ENCODE measurements at regions not wholly inside any gene's neighbourhood (a gene's known extent, or its start where the extent isn't known, plus 50 kb on each side); places are given as distances from the start of the nearest gene placed in this dataset.
A peak's percentile ranks its signal among the peaks of the same experiment; 100 is the strongest.
"Not testable (repeated sequence)": the region's sequence is repeated elsewhere in the genome, so short reads cannot be mapped to it uniquely, and the experiment has no call there.

DNA sequence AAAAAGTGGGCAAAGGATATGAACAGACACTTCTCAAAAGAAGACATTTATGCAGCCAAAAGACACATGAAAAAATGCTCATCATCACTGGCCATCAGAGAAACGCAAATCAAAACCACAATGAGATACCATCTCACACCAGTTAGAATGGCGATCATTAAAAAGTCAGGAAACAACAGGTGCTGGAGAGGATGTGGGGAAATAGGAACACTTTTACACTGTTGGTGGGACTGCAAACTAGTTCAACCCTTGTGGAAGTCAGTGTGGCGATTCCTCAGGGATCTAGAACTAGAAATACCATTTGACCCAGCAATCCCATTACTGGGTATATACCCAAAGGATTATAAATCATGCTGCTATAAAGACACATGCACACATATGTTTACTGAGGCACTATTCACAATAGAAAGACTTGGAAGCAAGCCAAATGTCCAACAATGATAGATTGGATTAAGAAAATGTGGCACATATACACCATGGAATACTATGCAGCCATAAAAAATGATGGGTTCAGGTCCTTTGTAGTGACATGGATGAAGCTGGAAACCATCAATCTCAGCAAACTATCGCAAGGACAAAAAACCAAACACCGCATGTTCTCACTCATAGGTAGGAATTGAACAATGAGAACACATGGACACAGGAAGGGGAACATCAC lies 88.9 kb downstream of the RRAGC start:
- H3K56ac ChIP-seq (ENCODE audit: low read length); H3K4ac ChIP-seq (ENCODE audit: low read depth, low read length); H3K4me1 ChIP-seq (ENCODE audit: control insufficient read depth, low read depth, low read length); H3K79me1 ChIP-seq (ENCODE audit: low read length); H3K9ac ChIP-seq (ENCODE audit: low read length); H3K23ac ChIP-seq (ENCODE audit: low read length); H3K27me3 ChIP-seq (ENCODE audit: insufficient read depth, low read length, poor library complexity); H3K4me3 ChIP-seq (ENCODE audit: low read length); H3K79me2 ChIP-seq (ENCODE audit: control insufficient read depth, insufficient read depth, low read length); H2BK120ac ChIP-seq (ENCODE audit: low read depth, low read length); H4K5ac ChIP-seq (ENCODE audit: low read length); H4K8ac ChIP-seq (ENCODE audit: low read depth, low read length); H2AK5ac ChIP-seq (ENCODE audit: low read length); H3K4me2 ChIP-seq (ENCODE audit: low read length); H3K18ac ChIP-seq (ENCODE audit: low read length); DNase-seq; H2BK5ac ChIP-seq (ENCODE audit: low read length); H3K27ac ChIP-seq (ENCODE audit: low read depth, low read length); H2BK15ac ChIP-seq (replicated peaks; ENCODE audit: low read depth); H3K36me3 ChIP-seq (ENCODE audit: control insufficient read depth, insufficient read depth, low read length): not testable (repeated sequence)
- WGBS (ENCODE audit: extremely low coverage, insufficient coverage, low lambda C conversion rate): no CpG with 5 or more reads among the region's 5 CpGs

DNA sequence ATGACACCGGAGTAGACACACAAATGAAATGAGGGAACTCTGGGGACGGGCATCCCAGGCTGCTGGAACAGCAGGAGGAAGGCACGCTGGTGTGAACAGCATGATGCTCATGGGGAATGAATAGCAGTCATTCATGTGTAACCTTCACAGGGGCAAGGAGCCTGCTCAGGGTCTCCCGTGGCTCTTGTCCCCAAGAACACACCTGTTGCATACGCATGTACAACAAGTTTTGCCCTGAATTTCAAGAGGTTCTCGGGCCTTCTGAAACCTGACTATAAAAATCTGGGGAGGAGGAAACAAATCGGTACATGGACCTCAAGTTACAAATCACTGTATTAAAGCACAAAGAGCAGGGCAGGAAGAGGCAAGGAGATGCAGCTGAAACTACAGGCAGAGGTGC lies 93.4 kb downstream of the RRAGC start:
- no peak overlapping the region for H3K4me3 ChIP-seq (ENCODE audit: low read length)

GRCh38 chr1:38763121-38763520 lies 96.5 kb downstream of the RRAGC start:
- H3K27ac ChIP-seq (ENCODE audit: low read depth, low read length): no peak overlapping the region
- no peak for DNase-seq
- H3K4me2 ChIP-seq (ENCODE audit: low read length): no peak overlapping the region
- no peak overlapping the region for H2AK5ac ChIP-seq (ENCODE audit: low read length)
- no CpG with 5 or more reads among the region's 6 CpGs for WGBS (ENCODE audit: extremely low coverage, insufficient coverage, low lambda C conversion rate)
- no peaks in the 10 kb centered on the region for H3K4me1 ChIP-seq (ENCODE audit: control insufficient read depth, low read depth, low read length)
- H3K4ac ChIP-seq (ENCODE audit: low read depth, low read length): no peak overlapping the region
- no peak overlapping the region for H2BK5ac ChIP-seq (ENCODE audit: low read length)
- no peak overlapping the region for H3K9ac ChIP-seq (ENCODE audit: low read length)
- no peak overlapping the region for H3K56ac ChIP-seq (ENCODE audit: low read length)
- no peaks in the 10 kb centered on the region for H3K79me1 ChIP-seq (ENCODE audit: low read length)
- H3K23ac ChIP-seq (ENCODE audit: low read length): no peak overlapping the region
- no peak overlapping the region for H4K8ac ChIP-seq (ENCODE audit: low read depth, low read length)
- H3K27me3 ChIP-seq (ENCODE audit: insufficient read depth, low read length, poor library complexity): no peaks in the 10 kb centered on the region
- H3K18ac ChIP-seq (ENCODE audit: low read length): no peak overlapping the region
- no peaks in the 10 kb centered on the region for H3K79me2 ChIP-seq (ENCODE audit: control insufficient read depth, insufficient read depth, low read length)
- no peak overlapping the region for H2BK120ac ChIP-seq (ENCODE audit: low read depth, low read length)
- no peak overlapping the region for H3K4me3 ChIP-seq (ENCODE audit: low read length)
- no peak overlapping the region for H2BK15ac ChIP-seq (replicated peaks; ENCODE audit: low read depth)
- no peaks in the 10 kb centered on the region for H3K36me3 ChIP-seq (ENCODE audit: control insufficient read depth, insufficient read depth, low read length)
- H4K5ac ChIP-seq (ENCODE audit: low read length): no peak overlapping the region

More for the DNA sequence above, 93.4 kb downstream of the RRAGC start:
- Histone ChIP-seq H3K27ac (ENCODE audit: low read depth, low read length) (no peak overlapping the region), H4K5ac (ENCODE audit: low read length) (no peak overlapping the region), H2AK5ac (ENCODE audit: low read length) (no peak overlapping the region), H3K27me3 (ENCODE audit: insufficient read depth, low read length, poor library complexity) (no peaks in the 10 kb centered on the region), H3K18ac (ENCODE audit: low read length) (no peak overlapping the region), H3K4me2 (ENCODE audit: low read length) (no peak overlapping the region), H3K79me2 (ENCODE audit: control insufficient read depth, insufficient read depth, low read length) (no peaks in the 10 kb centered on the region), H3K4ac (ENCODE audit: low read depth, low read length) (no peak overlapping the region), H3K23ac (ENCODE audit: low read length) (no peak overlapping the region), H4K8ac (ENCODE audit: low read depth, low read length) (no peak overlapping the region), H3K36me3 (ENCODE audit: control insufficient read depth, insufficient read depth, low read length) (no peaks in the 10 kb centered on the region), H2BK120ac (ENCODE audit: low read depth, low read length) (no peak overlapping the region), H3K56ac (ENCODE audit: low read length) (no peak overlapping the region), H3K4me1 (ENCODE audit: control insufficient read depth, low read depth, low read length) (no peaks in the 10 kb centered on the region), H3K9ac (ENCODE audit: low read length) (no peak overlapping the region), H2BK5ac (ENCODE audit: low read length) (no peak overlapping the region), H3K79me1 (ENCODE audit: low read length) (no peaks in the 10 kb centered on the region), H2BK15ac (replicated peaks; ENCODE audit: low read depth) (no peak overlapping the region)
- no CpG with 5 or more reads among the region's 7 CpGs for WGBS (ENCODE audit: extremely low coverage, insufficient coverage, low lambda C conversion rate)
- no peak for DNase-seq

DNA sequence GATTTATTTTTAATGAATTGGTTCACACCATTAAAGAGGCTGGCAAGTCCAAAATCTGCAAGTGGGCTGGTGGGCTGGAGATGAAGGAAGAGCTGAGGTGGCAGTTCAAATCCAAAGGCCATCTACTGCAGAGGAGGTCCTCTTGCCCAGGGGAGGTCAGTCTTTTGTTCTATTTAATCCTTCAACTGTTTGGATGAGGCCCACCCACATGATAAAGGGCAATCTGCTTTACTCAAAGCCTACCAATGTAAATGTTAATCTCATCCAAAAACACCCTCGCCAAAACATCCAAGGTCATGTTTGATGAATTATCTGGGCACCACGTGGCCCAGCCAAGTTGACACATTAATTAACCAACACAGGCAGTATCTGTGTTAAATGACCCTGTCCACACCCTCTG lies 99.0 kb downstream of the RRAGC start:
- no peaks in the 10 kb centered on the region for H3K79me1 ChIP-seq (ENCODE audit: low read length)
- no peaks in the 10 kb centered on the region for H3K4me1 ChIP-seq (ENCODE audit: control insufficient read depth, low read depth, low read length)
- no peak overlapping the region for H2AK5ac ChIP-seq (ENCODE audit: low read length)
- no peak overlapping the region for H3K9ac ChIP-seq (ENCODE audit: low read length)
- no peak overlapping the region for H3K4me3 ChIP-seq (ENCODE audit: low read length)
- no peaks in the 10 kb centered on the region for H3K27me3 ChIP-seq (ENCODE audit: insufficient read depth, low read length, poor library complexity)
- H2BK15ac ChIP-seq (replicated peaks; ENCODE audit: low read depth): no peak overlapping the region
- DNase-seq: no peak
- no peak overlapping the region for H3K4me2 ChIP-seq (ENCODE audit: low read length)
- no peak overlapping the region for H3K18ac ChIP-seq (ENCODE audit: low read length)
- H3K23ac ChIP-seq (ENCODE audit: low read length): no peak overlapping the region
- no peak overlapping the region for H3K56ac ChIP-seq (ENCODE audit: low read length)
- H4K5ac ChIP-seq (ENCODE audit: low read length): no peak overlapping the region
- no peak overlapping the region for H3K4ac ChIP-seq (ENCODE audit: low read depth, low read length)
- no peak overlapping the region for H2BK120ac ChIP-seq (ENCODE audit: low read depth, low read length)
- no peaks in the 10 kb centered on the region for H3K36me3 ChIP-seq (ENCODE audit: control insufficient read depth, insufficient read depth, low read length)
- no peaks in the 10 kb centered on the region for H3K79me2 ChIP-seq (ENCODE audit: control insufficient read depth, insufficient read depth, low read length)
- no peak overlapping the region for H3K27ac ChIP-seq (ENCODE audit: low read depth, low read length)
- WGBS (ENCODE audit: extremely low coverage, insufficient coverage, low lambda C conversion rate): no CpG with 5 or more reads among the region's 2 CpGs
- H2BK5ac ChIP-seq (ENCODE audit: low read length): no peak overlapping the region
- no peak overlapping the region for H4K8ac ChIP-seq (ENCODE audit: low read depth, low read length)

GRCh38 chr1:38758820-38759219 lies 100.8 kb downstream of the RRAGC start:
- no peak overlapping the region for H4K8ac ChIP-seq (ENCODE audit: low read depth, low read length)
- no peak overlapping the region for H2BK120ac ChIP-seq (ENCODE audit: low read depth, low read length)
- no peaks in the 10 kb centered on the region for H3K36me3 ChIP-seq (ENCODE audit: control insufficient read depth, insufficient read depth, low read length)
- H3K9ac ChIP-seq (ENCODE audit: low read length): no peak overlapping the region
- no peak overlapping the region for H2AK5ac ChIP-seq (ENCODE audit: low read length)
- no peaks in the 10 kb centered on the region for H3K4me1 ChIP-seq (ENCODE audit: control insufficient read depth, low read depth, low read length)
- H3K4ac ChIP-seq (ENCODE audit: low read depth, low read length): no peak overlapping the region
- no peak overlapping the region for H3K4me3 ChIP-seq (ENCODE audit: low read length)
- no peak overlapping the region for H3K18ac ChIP-seq (ENCODE audit: low read length)
- DNase-seq: no peak
- H2BK5ac ChIP-seq (ENCODE audit: low read length): no peak overlapping the region
- H3K56ac ChIP-seq (ENCODE audit: low read length): no peak overlapping the region
- H3K79me1 ChIP-seq (ENCODE audit: low read length): no peaks in the 10 kb centered on the region
- H3K4me2 ChIP-seq (ENCODE audit: low read length): no peak overlapping the region
- no peak overlapping the region for H2BK15ac ChIP-seq (replicated peaks; ENCODE audit: low read depth)
- H3K23ac ChIP-seq (ENCODE audit: low read length): no peak overlapping the region
- no peaks in the 10 kb centered on the region for H3K79me2 ChIP-seq (ENCODE audit: control insufficient read depth, insufficient read depth, low read length)
- no peak overlapping the region for H4K5ac ChIP-seq (ENCODE audit: low read length)
- no CpG with 5 or more reads among the region's 5 CpGs for WGBS (ENCODE audit: extremely low coverage, insufficient coverage, low lambda C conversion rate)
- H3K27me3 ChIP-seq (ENCODE audit: insufficient read depth, low read length, poor library complexity): no peaks in the 10 kb centered on the region
- no peak overlapping the region for H3K27ac ChIP-seq (ENCODE audit: low read depth, low read length)

GRCh38 chr1:38746941-38747600 lies 112.5 kb downstream of the RRAGC start:
- WGBS (ENCODE audit: extremely low coverage, insufficient coverage, low lambda C conversion rate): no CpG with 5 or more reads among the region's 16 CpGs

More at GRCh38 chr1:38746941-38747600, 112.5 kb downstream of the RRAGC start:
- H4K8ac ChIP-seq (ENCODE audit: low read depth, low read length): no peak overlapping the region
- H2BK5ac ChIP-seq (ENCODE audit: low read length): no peak overlapping the region
- no peak overlapping the region for H4K5ac ChIP-seq (ENCODE audit: low read length)
- no peak overlapping the region for H3K23ac ChIP-seq (ENCODE audit: low read length)
- H3K79me1 ChIP-seq (ENCODE audit: low read length): no peaks in the 10 kb centered on the region
- H3K36me3 ChIP-seq (ENCODE audit: control insufficient read depth, insufficient read depth, low read length): no peaks in the 10 kb centered on the region
- no peak overlapping the region for H3K9ac ChIP-seq (ENCODE audit: low read length)
- H3K79me2 ChIP-seq (ENCODE audit: control insufficient read depth, insufficient read depth, low read length): no peaks in the 10 kb centered on the region
- no peak overlapping the region for H2BK15ac ChIP-seq (replicated peaks; ENCODE audit: low read depth)
- H3K18ac ChIP-seq (ENCODE audit: low read length): no peak overlapping the region
- H3K56ac ChIP-seq (ENCODE audit: low read length): no peak overlapping the region
- no peak overlapping the region for H3K27ac ChIP-seq (ENCODE audit: low read depth, low read length)
- no peak overlapping the region for H3K4me2 ChIP-seq (ENCODE audit: low read length)
- peak; percentile 59 for DNase-seq
- H2BK120ac ChIP-seq (ENCODE audit: low read depth, low read length): no peak overlapping the region
- H3K4ac ChIP-seq (ENCODE audit: low read depth, low read length): no peak overlapping the region
- H3K4me1 ChIP-seq (ENCODE audit: control insufficient read depth, low read depth, low read length): no peaks in the 10 kb centered on the region
- H3K27me3 ChIP-seq (ENCODE audit: insufficient read depth, low read length, poor library complexity): no peaks in the 10 kb centered on the region
- no peak overlapping the region for H2AK5ac ChIP-seq (ENCODE audit: low read length)
- no peak overlapping the region for H3K4me3 ChIP-seq (ENCODE audit: low read length)
